ENCODE measurements at regions not wholly inside any gene's neighbourhood (a gene's known extent, or its start where the extent isn't known, plus 50 kb on each side); places are given as distances from the start of the nearest gene placed in this dataset.
"Not testable (repeated sequence)": the region's sequence is repeated elsewhere in the genome, so short reads cannot be mapped to it uniquely, and the experiment has no call there.

GRCh38 chr21:34219334-34220060 is 144.3 kb upstream of the KCNE2 start:
- DNase-seq (ENCODE audit: low spot score): no peak

GRCh38 chr21:34220556-34221195 is 143.1 kb upstream of the KCNE2 start:
- DNase-seq (ENCODE audit: low spot score): no peak

- no peak for DNase-seq (ENCODE audit: low spot score)
Measured at GRCh38 chr21:34221331-34222030, 142.3 kb upstream of the KCNE2 start.

GRCh38 chr21:34222031-34222335 is 141.8 kb upstream of the KCNE2 start:
- no peak for DNase-seq (ENCODE audit: low spot score)

GRCh38 chr21:34223376-34223775 is 140.4 kb upstream of the KCNE2 start:
- DNase-seq (ENCODE audit: low spot score): peak; percentile 1

GRCh38 chr21:34227386-34227852 is 136.4 kb upstream of the KCNE2 start:
- no peak for DNase-seq (ENCODE audit: low spot score)

GRCh38 chr21:34228792-34229191 is 135.0 kb upstream of the KCNE2 start:
- DNase-seq (ENCODE audit: low spot score): no peak

- no peak for DNase-seq (ENCODE audit: low spot score)
Measured at GRCh38 chr21:34229353-34229752, 134.5 kb upstream of the KCNE2 start.

GRCh38 chr21:34233741-34234140 is 130.1 kb upstream of the KCNE2 start:
- not testable (repeated sequence) for DNase-seq (ENCODE audit: low spot score)

- DNase-seq (ENCODE audit: low spot score): no peak
Measured at GRCh38 chr21:34235514-34235913, 128.3 kb upstream of the KCNE2 start.

- DNase-seq (ENCODE audit: low spot score): no peak
Measured at GRCh38 chr21:34242973-34243372, 120.8 kb upstream of the KCNE2 start.

GRCh38 chr21:34243562-34243961 is 120.2 kb upstream of the KCNE2 start:
- DNase-seq (ENCODE audit: low spot score): peak; percentile 13

GRCh38 chr21:34252751-34253150 is 111.1 kb upstream of the KCNE2 start:
- no peak for DNase-seq (ENCODE audit: low spot score)

GRCh38 chr21:34255073-34255472 is 108.7 kb upstream of the KCNE2 start:
- no peak for DNase-seq (ENCODE audit: low spot score)

GRCh38 chr21:34260277-34261008 is 103.4 kb upstream of the KCNE2 start:
- no peak for DNase-seq (ENCODE audit: low spot score)

- DNase-seq (ENCODE audit: low spot score): no peak
Measured at GRCh38 chr21:34261841-34262468, 101.9 kb upstream of the KCNE2 start.

GRCh38 chr21:34262469-34262845 is 101.3 kb upstream of the KCNE2 start:
- no peak for DNase-seq (ENCODE audit: low spot score)

GRCh38 chr21:34263629-34264028 is 100.2 kb upstream of the KCNE2 start:
- no peak for DNase-seq (ENCODE audit: low spot score)

GRCh38 chr21:34266351-34266750 is 97.5 kb upstream of the KCNE2 start:
- DNase-seq (ENCODE audit: low spot score): no peak

- DNase-seq (ENCODE audit: low spot score): no peak
Measured at GRCh38 chr21:34268493-34268892, 95.3 kb upstream of the KCNE2 start.

- DNase-seq (ENCODE audit: low spot score): no peak
Measured at GRCh38 chr21:34270411-34270810, 93.4 kb upstream of the KCNE2 start.

- DNase-seq (ENCODE audit: low spot score): no peak
Measured at GRCh38 chr21:34271189-34271851, 92.5 kb upstream of the KCNE2 start.
